Neuronal stem cell (in vitro differentiated cells): ENCODE measurements at regions not wholly inside any gene's neighbourhood (a gene's known extent, or its start where the extent isn't known, plus 50 kb on each side); places are given as distances from the start of the nearest gene placed in this dataset.
A peak's percentile ranks its signal among the peaks of the same experiment; 100 is the strongest.

Experiments
- DNase-seq: peaks from one replicate; pipeline ENCODE4 v3.0.0-alpha.2; 2013; ENCODE audit warnings: low spot score
- H2AFZ ChIP-seq: one replicate; pipeline ENCODE4 v1.6.1; 2013; ENCODE audit warnings: mild to moderate bottlenecking, low read length, inconsistent platforms
- H2AK5ac ChIP-seq: 2 replicates; pipeline ENCODE4 v1.6.1; 2013; ENCODE audit warnings: low read depth, mild to moderate bottlenecking, inconsistent platforms, low read length, moderate library complexity, mixed read lengths
- H2BK120ac ChIP-seq: 2 replicates; pipeline ENCODE4 v1.6.1; 2013; ENCODE audit warnings: low read depth, mild to moderate bottlenecking, inconsistent platforms, low read length, moderate library complexity, mixed read lengths
- H2BK12ac ChIP-seq: one replicate; pipeline ENCODE4 v1.6.1; 2013; ENCODE audit warnings: low read length, inconsistent platforms
- H2BK15ac ChIP-seq: 2 replicates; pipeline ENCODE4 v1.6.1; 2013; ENCODE audit warnings: mild to moderate bottlenecking, low read length, inconsistent platforms, mixed read lengths
- H2BK5ac ChIP-seq: one replicate; pipeline ENCODE4 v1.6.1; 2013; ENCODE audit warnings: inconsistent platforms, mild to moderate bottlenecking, low read length, moderate library complexity
- H3K14ac ChIP-seq: one replicate; pipeline ENCODE4 v1.6.1; 2013; ENCODE audit warnings: low read length, inconsistent platforms
- H3K18ac ChIP-seq: 2 replicates; pipeline ENCODE4 v1.6.1; 2013; ENCODE audit warnings: low read length, inconsistent platforms
- H3K23ac ChIP-seq: 2 replicates; pipeline ENCODE4 v1.6.1; 2013; ENCODE audit warnings: low read depth, mild to moderate bottlenecking, mixed read lengths, low read length, inconsistent platforms; ENCODE audit not compliant: poor library complexity
- H3K27ac ChIP-seq: replicated peaks from 3 replicates; pipeline ENCODE4 v1.5.1; 2013; ENCODE audit warnings: low read length, inconsistent platforms
- H3K27me3 ChIP-seq, 3 experiments: 2 replicates each; pipeline ENCODE4 v1.6.1; 2013; ENCODE audit warnings: low read length in 3 of 3, mild to moderate bottlenecking in 2 of 3, inconsistent platforms in 1 of 3, low read depth in 1 of 3, mixed read lengths in 1 of 3, moderate library complexity in 1 of 3; ENCODE audit not compliant: control insufficient read depth in 3 of 3, insufficient read depth in 3 of 3
- H3K36me3 ChIP-seq, 2 donors: replicated peaks in 1 of 2; 2 replicates each; pipeline ENCODE4 v1.6.1; 2013; ENCODE audit warnings: low read length in 2 of 2; ENCODE audit not compliant: control insufficient read depth in 2 of 2, insufficient read depth in 2 of 2
- H3K4ac ChIP-seq: 2 replicates; pipeline ENCODE4 v1.6.1; 2013; ENCODE audit warnings: inconsistent platforms, mild to moderate bottlenecking, low read length, moderate library complexity
- H3K4me1 ChIP-seq, 2 donors: 1 replicate in 1 of 2; 2 replicates in 1 of 2; pipeline ENCODE4 v1.6.1; 2013; ENCODE audit warnings: low read length in 2 of 2, low read depth in 1 of 2; ENCODE audit not compliant: control insufficient read depth in 2 of 2, insufficient read depth in 1 of 2
- H3K4me2 ChIP-seq: one replicate; pipeline ENCODE4 v1.6.1; 2013; ENCODE audit warnings: mild to moderate bottlenecking, low read length, inconsistent platforms; ENCODE audit not compliant: insufficient read depth, poor library complexity, severe bottlenecking
- H3K4me3 ChIP-seq, 2 donors: 2 replicates each; pipeline ENCODE4 v1.5.1; 2013; ENCODE audit warnings: low read length in 2 of 2, mild to moderate bottlenecking in 2 of 2, inconsistent platforms in 1 of 2, moderate library complexity in 1 of 2
- H3K79me1 ChIP-seq: one replicate; pipeline ENCODE4 v1.6.1; 2013; ENCODE audit warnings: low read depth, mild to moderate bottlenecking, inconsistent platforms, low read length, moderate library complexity
- H3K9ac ChIP-seq: one replicate; pipeline ENCODE4 v1.6.1; 2013; ENCODE audit warnings: mild to moderate bottlenecking, low read depth, low read length, inconsistent platforms; ENCODE audit not compliant: poor library complexity
- H3K9me3 ChIP-seq, 2 donors: replicated peaks in 1 of 2; 2 replicates each; pipeline versions ENCODE3 to v1.6.1; 2013; ENCODE audit warnings: low read length in 2 of 2, mild to moderate bottlenecking in 2 of 2, inconsistent platforms in 1 of 2, low read depth in 1 of 2, mixed read lengths in 1 of 2, moderate library complexity in 1 of 2; ENCODE audit not compliant: control insufficient read depth in 2 of 2, insufficient read depth in 1 of 2
- H4K8ac ChIP-seq: one replicate; pipeline ENCODE4 v1.6.1; 2013; ENCODE audit warnings: low read depth, mild to moderate bottlenecking, inconsistent platforms, low read length, moderate library complexity
- H4K91ac ChIP-seq: one replicate; pipeline ENCODE4 v1.6.1; 2013; ENCODE audit warnings: low read length, low read depth, mild to moderate bottlenecking, inconsistent platforms; ENCODE audit not compliant: poor library complexity
- WGBS, 2 donors: extraction: QIAGEN DNeasy Blood & Tissue Kit; methylation state at CpG; one replicate each; pipeline ENCODE4 v1.1.7; 2013; ENCODE audit warnings: missing lambda C conversion rate in 2 of 2, mixed read lengths in 1 of 2; ENCODE audit not compliant: insufficient read length in 2 of 2, insufficient replicate concordance in 1 of 2; ENCODE audit errors: extremely low coverage in 2 of 2; 5-methylcytosine and 5-hydroxymethylcytosine counted together

GRCh38 chr7:54701982-54702381 lies 57.0 kb downstream of the SEC61G start:
- WGBS, 2 donors = no CpG with 5 or more reads among the region's 8 CpGs
- H3K36me3 ChIP-seq = no peaks in the 10 kb centered on the region
- H3K18ac ChIP-seq = no peak overlapping the region
- no peak overlapping the region for H3K4me3 ChIP-seq
- H3K4me2 ChIP-seq = no peak overlapping the region
- no peak overlapping the region for H3K27ac ChIP-seq
- H2AFZ ChIP-seq = no peak overlapping the region
- no peaks in the 10 kb centered on the region for H3K79me1 ChIP-seq
- H2BK12ac ChIP-seq = no peak overlapping the region
- H2BK15ac ChIP-seq = no peak overlapping the region
- no peak overlapping the region for H3K23ac ChIP-seq
- H4K91ac ChIP-seq = no peak overlapping the region
- no peak overlapping the region for H3K4ac ChIP-seq
- H4K8ac ChIP-seq = no peak overlapping the region
- H3K9ac ChIP-seq = no peak overlapping the region
- no peaks in the 10 kb centered on the region for H3K27me3 ChIP-seq
- H3K14ac ChIP-seq = no peak overlapping the region
- H3K9me3 ChIP-seq = peaks cover 0 to 1% of the 10 kb centered on the region in 2 donors
- no peak overlapping the region for H2BK5ac ChIP-seq
- no peak overlapping the region for H2BK120ac ChIP-seq
- DNase-seq = no peak
- H2AK5ac ChIP-seq = no peak overlapping the region
- no peaks in the 10 kb centered on the region for H3K4me1 ChIP-seq

GRCh38 chr7:54699715-54700114 lies 59.3 kb downstream of the SEC61G start:
- H2BK120ac ChIP-seq = no peak overlapping the region
- H2BK15ac ChIP-seq = no peak overlapping the region
- no CpG with 5 or more reads among the region's 5 CpGs for WGBS, 2 donors
- H3K79me1 ChIP-seq = no peaks in the 10 kb centered on the region
- no peak overlapping the region for H2AFZ ChIP-seq
- H3K9me3 ChIP-seq = peaks cover 0 to 1% of the 10 kb centered on the region in 2 donors
- H2BK12ac ChIP-seq = no peak overlapping the region
- H3K4ac ChIP-seq = no peak overlapping the region
- no peak overlapping the region for H3K14ac ChIP-seq
- H3K4me1 ChIP-seq = no peaks in the 10 kb centered on the region
- no peak overlapping the region for H3K27ac ChIP-seq
- no peak overlapping the region for H3K9ac ChIP-seq
- H3K18ac ChIP-seq = no peak overlapping the region
- H3K36me3 ChIP-seq = no peaks in the 10 kb centered on the region
- DNase-seq = no peak
- H3K27me3 ChIP-seq = no peaks in the 10 kb centered on the region
- no peak overlapping the region for H3K4me2 ChIP-seq
- H3K23ac ChIP-seq = no peak overlapping the region
- H4K8ac ChIP-seq = no peak overlapping the region
- no peak overlapping the region for H2BK5ac ChIP-seq
- H4K91ac ChIP-seq = no peak overlapping the region
- no peak overlapping the region for H3K4me3 ChIP-seq
- H2AK5ac ChIP-seq = no peak overlapping the region

GRCh38 chr7:54697659-54698186 lies 61.3 kb downstream of the SEC61G start:
- H4K91ac ChIP-seq = no peak overlapping the region
- no peaks in the 10 kb centered on the region for H3K27me3 ChIP-seq
- no peaks in the 10 kb centered on the region for H3K4me1 ChIP-seq
- H4K8ac ChIP-seq = no peak overlapping the region
- no peak overlapping the region for H3K9ac ChIP-seq
- H3K36me3 ChIP-seq = no peaks in the 10 kb centered on the region
- H3K18ac ChIP-seq = peak overlapping the region; percentile 64
- WGBS, 2 donors = no CpG with 5 or more reads among the region's 32 CpGs
- no peak overlapping the region for H3K4me2 ChIP-seq
- H3K4ac ChIP-seq = no peak overlapping the region
- H3K14ac ChIP-seq = no peak overlapping the region
- no peak overlapping the region for H2AK5ac ChIP-seq
- DNase-seq = no peak
- peaks cover 0 to 1% of the 10 kb centered on the region in 2 donors for H3K9me3 ChIP-seq
- H2BK12ac ChIP-seq = no peak overlapping the region
- no peak overlapping the region for H2BK120ac ChIP-seq
- no peaks in the 10 kb centered on the region for H3K79me1 ChIP-seq
- H3K4me3 ChIP-seq = no peak overlapping the region
- H3K27ac ChIP-seq = no peak overlapping the region
- H3K23ac ChIP-seq = no peak overlapping the region
- H2AFZ ChIP-seq = no peak overlapping the region
- no peak overlapping the region for H2BK5ac ChIP-seq
- H2BK15ac ChIP-seq = no peak overlapping the region

- Histone ChIP-seq H2BK12ac (no peak overlapping the region), H3K79me1 (no peaks in the 10 kb centered on the region), H3K23ac (no peak overlapping the region), H3K27me3 (no peaks in the 10 kb centered on the region), H2AK5ac (no peak overlapping the region), H3K4me2 (no peak overlapping the region), H3K18ac (peak overlapping the region; percentile 57), H3K36me3 (no peaks in the 10 kb centered on the region), H4K91ac (no peak overlapping the region), H3K4me1 (no peaks in the 10 kb centered on the region), H3K4ac (no peak overlapping the region), H4K8ac (no peak overlapping the region), H2BK5ac (no peak overlapping the region), H2AFZ (no peak overlapping the region), H3K9me3 (no peaks in the 10 kb centered on the region), H3K27ac (no peak overlapping the region), H3K4me3 (no peak overlapping the region), H3K9ac (no peak overlapping the region), H2BK15ac (no peak overlapping the region), H3K14ac (peak overlapping the region; percentile 8), H2BK120ac (no peak overlapping the region)
- no CpG with 5 or more reads among the region's 14 CpGs for WGBS, 2 donors
- no peak for DNase-seq
These were observed 68.1 kb downstream of the SEC61G start for GRCh38 chr7:54690892-54691291.
